Myocyte (in vitro differentiated cells): ENCODE measurements at regions not wholly inside any gene's neighbourhood (a gene's known extent, or its start where the extent isn't known, plus 50 kb on each side); places are given as distances from the start of the nearest gene placed in this dataset.
"Not testable (repeated sequence)": the region's sequence is repeated elsewhere in the genome, so short reads cannot be mapped to it uniquely, and the experiment has no call there.

Experiments
- DNase-seq: peaks from one replicate; pipeline ENCODE4 v3.0.0-alpha.2; 2012; ENCODE audit warnings: low read depth

GRCh38 chr7:130789436-130789835, 55.4 kb upstream of the KLF14 start:
- DNase-seq = no peak

- no peak for DNase-seq
Measured at GRCh38 chr7:130791746-130792145, 57.7 kb upstream of the KLF14 start.

DNA sequence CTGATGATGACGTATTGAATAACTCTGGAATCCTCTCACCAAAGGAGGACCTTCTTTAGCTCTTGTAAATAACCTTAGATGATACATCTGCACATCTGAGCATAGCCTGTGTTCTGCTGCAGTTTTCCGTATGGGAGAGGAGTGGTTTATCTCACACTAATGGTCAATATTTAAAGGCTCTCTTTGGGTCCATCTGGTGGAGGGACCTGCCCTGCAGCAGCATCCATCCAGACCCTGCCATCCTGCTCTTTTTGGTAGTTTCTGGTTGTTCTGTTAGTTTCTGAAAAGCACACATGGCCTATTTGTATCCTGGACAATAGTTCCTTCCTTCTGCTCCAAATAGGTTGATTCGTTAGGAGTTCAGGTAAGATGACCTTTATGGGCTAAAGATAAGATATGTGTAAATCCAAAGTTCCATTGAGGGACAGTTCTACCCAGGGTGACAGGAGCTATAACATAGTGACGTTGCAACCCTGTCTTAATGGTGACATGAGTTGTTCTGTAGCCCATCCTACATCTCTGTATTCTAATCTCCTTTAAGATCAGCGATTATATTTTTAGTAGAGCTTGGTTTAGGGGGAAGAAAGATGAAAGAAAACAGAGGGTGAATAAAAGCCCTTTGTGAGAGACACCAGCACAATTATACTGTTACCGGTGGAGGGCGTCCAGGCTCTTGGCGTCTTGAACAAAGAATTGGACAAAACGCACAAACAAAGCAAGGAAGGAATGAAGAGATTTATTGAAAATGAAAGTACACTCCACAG, 60.0 kb upstream of the KLF14 start:
- DNase-seq = peak; percentile 30

- no peak for DNase-seq
Measured at GRCh38 chr7:130794619-130794922, 60.6 kb upstream of the KLF14 start.

GRCh38 chr7:130796425-130796824, 62.4 kb upstream of the KLF14 start:
- not testable (repeated sequence) for DNase-seq

- DNase-seq = no peak
Measured at GRCh38 chr7:130803127-130803526, 69.1 kb upstream of the KLF14 start.

DNA sequence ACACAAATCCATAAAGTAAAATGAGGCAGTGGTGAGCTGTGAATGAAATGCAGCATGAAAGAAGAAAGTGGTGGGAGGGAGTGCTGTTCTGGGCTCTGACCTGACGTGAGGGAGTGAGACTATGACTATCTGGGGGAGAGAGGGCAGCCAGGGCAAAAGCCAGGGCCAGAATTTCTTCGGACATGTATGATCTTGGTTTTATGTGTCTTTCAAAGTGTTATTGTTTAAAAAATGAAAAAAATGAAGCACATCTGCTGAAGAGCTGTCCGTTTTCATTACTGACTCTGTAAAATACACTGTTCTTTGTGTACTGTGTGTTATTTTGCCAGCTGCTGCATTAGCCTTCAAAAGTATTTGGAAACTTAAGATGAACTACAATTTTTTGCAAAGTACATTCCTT, 70.2 kb upstream of the KLF14 start:
- peak; percentile 14 for DNase-seq

GRCh38 chr7:130812819-130813218, 78.8 kb upstream of the KLF14 start:
- not testable (repeated sequence) for DNase-seq

DNA sequence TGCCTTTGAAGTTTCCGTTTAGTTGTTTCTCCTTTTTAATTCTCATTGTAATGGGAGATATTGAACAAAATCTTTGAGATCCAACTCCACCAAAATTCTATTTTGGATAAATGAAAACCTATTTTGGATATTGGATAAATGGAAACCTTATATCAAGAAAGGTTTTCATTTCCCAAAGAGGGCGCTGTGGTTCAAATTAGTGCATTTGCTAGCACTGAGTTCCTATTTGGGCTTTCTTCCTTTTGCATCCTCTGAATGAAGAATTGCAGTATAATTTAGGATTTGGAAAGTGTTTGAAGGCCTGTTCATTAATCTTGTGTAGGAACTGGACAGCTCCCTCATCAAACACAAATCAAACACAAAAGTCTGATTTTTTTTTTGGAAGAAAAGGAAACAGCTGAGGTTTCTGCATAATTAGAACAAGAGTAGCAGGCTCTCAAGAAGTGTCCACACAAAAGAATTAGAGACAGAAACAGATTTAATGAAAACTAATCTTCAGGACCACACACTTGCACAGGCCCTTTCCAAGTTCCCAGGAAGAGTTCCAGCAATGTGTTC, 80.8 kb upstream of the KLF14 start:
- peak; percentile 68 for DNase-seq

DNA sequence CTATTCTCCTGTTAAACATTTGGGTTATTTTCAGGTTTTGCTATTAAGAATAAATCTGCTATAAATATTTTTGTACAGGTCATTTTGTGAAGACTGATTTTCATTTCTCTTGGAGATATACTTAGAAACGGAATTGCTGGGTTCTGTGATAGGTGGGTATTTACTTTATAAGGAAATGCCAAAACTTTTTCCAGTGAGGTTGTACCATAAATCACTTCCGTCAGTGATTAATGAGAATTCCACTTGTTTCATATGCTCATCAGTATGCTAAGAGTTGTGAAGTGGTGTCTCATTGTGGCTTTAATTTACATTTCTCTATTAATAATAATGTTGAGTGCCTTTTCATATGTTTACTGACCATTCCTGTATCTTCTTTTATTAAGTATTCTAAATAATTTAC, 84.0 kb upstream of the KLF14 start:
- DNase-seq = no peak

- DNase-seq = peak; percentile 40
Measured at GRCh38 chr7:130821864-130822263, 87.9 kb upstream of the KLF14 start.

- peak; percentile 40 for DNase-seq
Measured at GRCh38 chr7:130822642-130823041, 88.6 kb upstream of the KLF14 start.

DNA sequence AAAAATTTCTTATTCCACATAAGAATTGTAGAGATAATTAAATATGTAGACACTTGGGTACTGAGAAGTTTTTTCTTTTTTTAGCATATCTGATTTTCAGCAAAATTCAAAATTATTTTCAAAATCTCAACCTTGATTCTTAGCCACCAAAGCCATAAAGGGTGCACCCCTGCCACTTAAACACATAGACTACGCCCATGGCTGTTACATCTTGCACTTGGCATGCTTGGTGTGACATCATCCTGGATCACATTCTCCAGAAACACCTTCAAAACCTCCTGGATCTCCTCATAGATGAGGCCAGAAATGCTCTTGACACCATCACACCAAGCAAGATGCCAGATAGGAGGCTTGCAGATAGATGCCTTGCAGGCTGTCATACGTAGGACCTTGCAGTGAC, 89.1 kb upstream of the KLF14 start:
- no peak for DNase-seq

- DNase-seq = no peak
Measured at GRCh38 chr7:130825819-130826218, 91.8 kb upstream of the KLF14 start.

GRCh38 chr7:130829415-130829814, 95.4 kb upstream of the KLF14 start:
- no peak for DNase-seq

DNA sequence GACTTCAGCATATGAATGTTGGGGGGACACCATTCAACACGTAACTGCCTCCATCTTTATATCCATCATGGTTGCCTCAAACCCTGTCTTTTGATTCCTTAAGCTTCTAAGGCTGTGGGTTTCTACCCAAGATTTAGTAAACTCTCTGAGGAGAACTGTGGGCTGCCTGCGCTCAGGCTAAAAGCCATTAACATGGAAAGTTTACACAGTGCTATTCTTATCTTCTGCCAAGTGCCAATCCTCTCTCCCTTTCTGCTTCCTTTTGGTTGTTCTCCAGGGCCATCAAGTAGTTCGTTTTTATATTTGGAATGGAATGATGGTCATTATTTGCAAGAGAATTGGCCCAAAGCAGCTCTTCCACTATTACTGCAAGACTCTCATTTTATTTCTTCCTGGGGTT, 97.3 kb upstream of the KLF14 start:
- no peak for DNase-seq

GRCh38 chr7:130831817-130832481, 97.9 kb upstream of the KLF14 start:
- DNase-seq = peak; percentile 78

DNA sequence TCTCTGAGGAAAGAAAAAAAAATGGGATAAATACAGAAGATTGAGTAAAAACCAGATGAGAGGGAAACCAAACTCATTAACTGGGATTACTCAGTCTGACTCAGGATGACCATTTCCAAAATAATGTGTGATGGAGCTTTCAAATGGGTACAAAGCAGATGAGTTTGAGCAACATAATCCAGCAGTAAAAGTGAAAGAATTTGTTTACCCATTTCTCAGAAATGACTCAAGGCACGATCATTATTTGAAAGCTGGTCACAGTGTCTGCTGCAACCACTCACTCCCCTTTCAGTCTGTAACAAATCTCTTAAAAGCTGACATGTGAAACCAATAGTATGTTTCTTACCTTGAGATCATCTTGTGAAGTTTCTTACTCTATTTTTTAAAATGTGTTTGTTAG, 104.7 kb upstream of the KLF14 start:
- peak; percentile 36 for DNase-seq

- no peak for DNase-seq
Measured at GRCh38 chr7:130840599-130840998, 106.6 kb upstream of the KLF14 start.

DNA sequence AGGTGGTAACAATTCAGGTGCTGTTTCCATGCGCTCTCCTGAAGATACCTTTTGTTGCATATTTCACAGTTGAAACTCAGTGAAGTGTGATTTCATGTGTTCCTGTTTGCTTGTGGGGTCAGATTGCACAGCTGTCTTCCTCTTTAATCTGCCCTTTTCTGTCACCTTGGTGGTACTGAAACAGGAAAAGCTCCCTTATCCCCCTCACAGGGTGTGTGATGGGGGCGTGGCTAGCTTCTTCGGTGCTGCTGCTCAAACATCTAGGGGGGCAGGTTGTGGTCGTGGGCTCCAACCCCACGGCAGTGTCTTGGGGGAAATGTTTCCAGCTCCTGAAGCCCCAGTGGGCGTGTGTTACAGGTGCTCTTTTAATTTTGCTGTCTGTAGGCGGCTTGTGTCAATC, 107.4 kb upstream of the KLF14 start:
- DNase-seq = no peak

DNA sequence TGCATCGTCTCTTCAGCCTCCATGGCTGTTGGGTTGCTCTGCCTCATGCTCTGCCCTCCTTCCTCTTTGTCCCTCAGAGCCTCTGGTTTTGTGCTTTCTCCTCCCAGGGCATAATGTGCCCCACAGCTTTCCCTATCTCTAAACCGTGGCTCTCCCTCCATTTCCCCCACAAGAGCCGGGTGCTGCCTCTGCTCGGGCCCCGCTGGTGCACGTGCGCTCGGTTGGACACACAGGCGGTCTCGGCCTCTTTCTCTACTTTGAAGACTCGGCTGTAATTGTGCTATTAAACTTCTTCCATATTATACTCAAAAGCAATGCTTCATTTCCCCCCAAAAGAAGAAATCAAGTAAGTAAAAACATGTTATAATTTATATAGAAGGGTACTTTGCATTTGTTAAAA, 109.7 kb upstream of the KLF14 start:
- DNase-seq = no peak

GRCh38 chr7:130844811-130845580, 111.0 kb upstream of the KLF14 start:
- peak; percentile 73 for DNase-seq
